ENCODE measurements at regions not wholly inside any gene's neighbourhood (a gene's known extent, or its start where the extent isn't known, plus 50 kb on each side); places are given as distances from the start of the nearest gene placed in this dataset.

GRCh38 chr2:220455351-220455990 is 828.0 kb downstream of the SLC4A3 start:
- 62 to 71% (median 65%) methylated on average over 3 of the region's 3 CpGs for WGBS, 3 donors
- Histone ChIP-seq H3K4me3 (no peak overlapping the region), H3K27ac (no peak overlapping the region), H3K27me3 (no peaks in the 10 kb centered on the region), H3K4me1 (ENCODE audit: insufficient read depth) (no peaks in the 10 kb centered on the region), H3K9me3 (no peaks in the 10 kb centered on the region), H3K36me3 (no peaks in the 10 kb centered on the region)
- TF ChIP-seq EP300 (IDR thresholded peaks at IDR 0.05), result no peak
- no peak for TF ChIP-seq POLR2A (IDR thresholded peaks at IDR 0.05)
- TF ChIP-seq CTCF (IDR thresholded peaks at IDR 0.05), result no peak
- DNase-seq, result no peak
- intact Hi-C loops (cut with DNase I), result no loop called here

GRCh38 chr2:220458051-220458450 is 830.6 kb downstream of the SLC4A3 start:
- Histone ChIP-seq H3K27me3 (no peaks in the 10 kb centered on the region), H3K4me3 (no peak overlapping the region), H3K27ac (no peak overlapping the region), H3K4me1 (ENCODE audit: insufficient read depth) (no peaks in the 10 kb centered on the region), H3K9me3 (no peaks in the 10 kb centered on the region), H3K36me3 (no peaks in the 10 kb centered on the region)
- no peak for TF ChIP-seq POLR2A (IDR thresholded peaks at IDR 0.05)
- no peak for TF ChIP-seq CTCF (IDR thresholded peaks at IDR 0.05)
- TF ChIP-seq EP300 (IDR thresholded peaks at IDR 0.05), result no peak
- no peak for DNase-seq
- intact Hi-C loops (cut with DNase I), result no loop called here

GRCh38 chr2:220460257-220460985 is 833.0 kb downstream of the SLC4A3 start:
- Histone ChIP-seq H3K9me3 (no peaks in the 10 kb centered on the region), H3K4me3 (no peak overlapping the region), H3K27me3 (no peaks in the 10 kb centered on the region), H3K27ac (no peak overlapping the region), H3K4me1 (ENCODE audit: insufficient read depth) (no peaks in the 10 kb centered on the region), H3K36me3 (no peaks in the 10 kb centered on the region)
- WGBS, 3 donors, result 22 to 50% (median 35%) methylated on average over 4 of the region's 4 CpGs
- TF ChIP-seq EP300 (IDR thresholded peaks at IDR 0.05) (no peak), POLR2A (IDR thresholded peaks at IDR 0.05) (no peak), CTCF (IDR thresholded peaks at IDR 0.05) (no peak)
- DNase-seq, result no peak
- intact Hi-C loops (cut with DNase I), result no loop called here

- intact Hi-C loops (cut with DNase I), result no loop called here
- DNase-seq, result no peak
- TF ChIP-seq POLR2A (IDR thresholded peaks at IDR 0.05), result no peak
- no peak for TF ChIP-seq EP300 (IDR thresholded peaks at IDR 0.05)
- no peak for TF ChIP-seq CTCF (IDR thresholded peaks at IDR 0.05)
- no peak overlapping the region for H3K4me3 ChIP-seq
- no peaks in the 10 kb centered on the region for H3K4me1 ChIP-seq (ENCODE audit: insufficient read depth)
- no peaks in the 10 kb centered on the region for H3K27me3 ChIP-seq
- WGBS, 3 donors, result 78 to 85% (median 84%) methylated on average over 1 of the region's 1 CpG
- no peaks in the 10 kb centered on the region for H3K36me3 ChIP-seq
- H3K27ac ChIP-seq, result no peak overlapping the region
- no peaks in the 10 kb centered on the region for H3K9me3 ChIP-seq
Measured at GRCh38 chr2:220463876-220464275, 836.4 kb downstream of the SLC4A3 start.
